ENCODE measurements at regions not wholly inside any gene's neighbourhood (a gene's known extent, or its start where the extent isn't known, plus 50 kb on each side); places are given as distances from the start of the nearest gene placed in this dataset.

DNA sequence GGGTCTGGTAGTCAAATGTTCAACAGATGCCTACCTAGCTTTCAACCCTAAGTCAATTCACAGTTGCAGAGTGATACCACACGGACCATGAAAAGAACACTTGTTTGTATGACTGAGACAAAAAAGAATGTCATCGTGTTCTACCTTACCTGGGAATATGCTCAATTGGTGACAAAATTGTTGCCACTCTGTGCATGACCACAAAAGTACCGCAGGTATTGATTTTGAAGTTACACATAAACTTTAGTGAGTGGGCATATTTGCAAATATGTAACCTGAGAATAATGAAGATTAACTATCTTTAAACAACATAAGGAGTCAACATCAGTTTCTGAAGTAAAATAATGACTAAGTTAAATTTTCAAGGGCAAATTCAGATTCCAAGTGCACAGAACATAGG, 53.4 kb upstream of the SNRPN start:
- intact Hi-C loops (cut with DNase I), result no loop called here
- no peak for DNase-seq (ENCODE audit: low spot score)
